Smooth muscle cell (in vitro differentiated cells): ENCODE measurements at regions not wholly inside any gene's neighbourhood (a gene's known extent, or its start where the extent isn't known, plus 50 kb on each side); places are given as distances from the start of the nearest gene placed in this dataset.

Source experiments
- DNase-seq: peaks from one replicate; lab custom pipeline; 2025; ENCODE audit not compliant: unreplicated experiment; lab: John Stamatoyannopoulos, UW
- H2AFZ ChIP-seq: fragments of 200-600 bp; sonication (generic); 2 replicates; pipeline ENCODE4 v1.6.0; 2016; ENCODE audit warnings: antibody characterized with exemption, low read depth, mild to moderate bottlenecking
- H3F3A ChIP-seq: fragments of 200-600 bp; sonication (generic); 2 replicates; pipeline ENCODE4 v1.6.0; 2017; ENCODE audit warnings: antibody characterized with exemption, low read depth
- H3K27ac ChIP-seq: fragments of 200-600 bp; sonication (generic); 2 replicates; pipeline ENCODE4 v1.5.1; 2016; ENCODE audit warnings: low read depth, mild to moderate bottlenecking
- H3K27me3 ChIP-seq: fragments of 200-600 bp; sonication (generic); 2 replicates; pipeline ENCODE4 v1.6.1; 2016; ENCODE audit warnings: low read depth, mild to moderate bottlenecking
- H3K36me3 ChIP-seq: fragments of 200-600 bp; sonication (generic); 2 replicates; pipeline ENCODE4 v1.5.1; 2016; ENCODE audit warnings: low read depth
- H3K4me1 ChIP-seq: fragments of 200-600 bp; sonication (generic); 2 replicates; pipeline ENCODE4 v1.5.1; 2016; ENCODE audit warnings: low read depth
- H3K4me2 ChIP-seq: fragments of 200-600 bp; sonication (generic); 2 replicates; pipeline ENCODE4 v1.6.0; 2016; ENCODE audit warnings: mild to moderate bottlenecking
- H3K4me3 ChIP-seq: fragments of 200-600 bp; sonication (generic); 2 replicates; pipeline ENCODE4 v1.5.1; 2016; ENCODE audit warnings: mild to moderate bottlenecking
- H3K79me2 ChIP-seq: fragments of 200-600 bp; sonication (generic); 2 replicates; pipeline ENCODE4 v1.6.0; 2016; ENCODE audit warnings: low read depth, mild to moderate bottlenecking
- H3K9ac ChIP-seq: fragments of 200-600 bp; sonication (generic); 2 replicates; pipeline ENCODE4 v1.6.0; 2016; ENCODE audit warnings: low read depth
- H3K9me3 ChIP-seq: fragments of 200-600 bp; sonication (generic); replicated peaks from 2 replicates; pipeline ENCODE4 v1.5.1; 2016; ENCODE audit warnings: low read depth
- H4K20me1 ChIP-seq: fragments of 200-600 bp; sonication (generic); 2 replicates; pipeline ENCODE4 v1.6.0; 2016; ENCODE audit warnings: low read depth
- CTCF ChIP-seq: fragments of 200-600 bp; sonication (generic); IDR thresholded peaks from 2 replicates; pipeline ENCODE4 v1.5.1; 2017; ENCODE audit warnings: borderline replicate concordance, mild to moderate bottlenecking, antibody characterized with exemption; ENCODE audit not compliant: insufficient read depth, poor library complexity, severe bottlenecking
- WGBS: methylation state at CpG from one replicate; pipeline ENCODE4 v1.1.7; 2016; ENCODE audit warnings: low lambda C conversion rate; 5-methylcytosine and 5-hydroxymethylcytosine counted together

- Histone ChIP-seq H3F3A (no peaks in the 10 kb centered on the region), H3K27me3 (no peaks in the 10 kb centered on the region), H2AFZ (no peak overlapping the region), H3K9ac (no peak overlapping the region), H3K4me2 (no peak overlapping the region), H3K27ac (no peak overlapping the region), H3K36me3 (no peaks in the 10 kb centered on the region), H3K9me3 (peaks cover 60% of the 10 kb centered on the region), H4K20me1 (no peaks in the 10 kb centered on the region), H3K4me3 (no peak overlapping the region), H3K79me2 (no peaks in the 10 kb centered on the region), H3K4me1 (no peaks in the 10 kb centered on the region)
- no peak for TF ChIP-seq CTCF
- 67% methylated on average over 3 of the region's 3 CpGs for WGBS
- DNase-seq = no peak
These were observed 1150.0 kb downstream of the RPIA start for GRCh38 chr2:89841476-89841840.

- no peaks in the 10 kb centered on the region for H3K36me3 ChIP-seq
- no peak for DNase-seq
- H3K27ac ChIP-seq = no peak overlapping the region
- H3K4me1 ChIP-seq = no peaks in the 10 kb centered on the region
- WGBS = 57% methylated on average over 9 of the region's 9 CpGs
- H3K79me2 ChIP-seq = no peaks in the 10 kb centered on the region
- H2AFZ ChIP-seq = no peak overlapping the region
- peaks cover 60% of the 10 kb centered on the region for H3K9me3 ChIP-seq
- no peak overlapping the region for H3K4me2 ChIP-seq
- no peak for TF ChIP-seq CTCF
- H4K20me1 ChIP-seq = no peaks in the 10 kb centered on the region
- H3K9ac ChIP-seq = no peak overlapping the region
- H3K27me3 ChIP-seq = no peaks in the 10 kb centered on the region
- no peak overlapping the region for H3K4me3 ChIP-seq
- H3F3A ChIP-seq = no peaks in the 10 kb centered on the region
These were observed 1150.9 kb downstream of the RPIA start for GRCh38 chr2:89842180-89842908.

GRCh38 chr2:89844221-89844943 is 1152.9 kb downstream of the RPIA start:
- no peak for DNase-seq
- Histone ChIP-seq H3K36me3 (no peaks in the 10 kb centered on the region), H3K9ac (no peak overlapping the region), H3K27me3 (no peaks in the 10 kb centered on the region), H2AFZ (no peak overlapping the region), H3K4me2 (no peak overlapping the region), H3K4me3 (no peak overlapping the region), H3K9me3 (peaks cover 65% of the 10 kb centered on the region), H3K4me1 (no peaks in the 10 kb centered on the region), H3K27ac (no peak overlapping the region), H4K20me1 (no peaks in the 10 kb centered on the region), H3F3A (no peaks in the 10 kb centered on the region), H3K79me2 (no peaks in the 10 kb centered on the region)
- TF ChIP-seq CTCF = no peak
- WGBS = 39% methylated on average over 6 of the region's 6 CpGs
